ENCODE measurements at regions not wholly inside any gene's neighbourhood (a gene's known extent, or its start where the extent isn't known, plus 50 kb on each side); places are given as distances from the start of the nearest gene placed in this dataset.

GRCh38 chr1:59132295-59132694 lies 164.6 kb upstream of the FGGY start:
- Histone ChIP-seq H3K9me3 (no peaks in the 10 kb centered on the region), H3K4me1 (peaks cover 11% of the 10 kb centered on the region), H3K36me3 (replicated peaks) (no peaks in the 10 kb centered on the region), H3K4me3 (no peak overlapping the region), H3K27me3 (ENCODE audit: low read depth) (no peaks in the 10 kb centered on the region)
- in situ Hi-C loops (cut with MboI; ENCODE audit: low sequenced_read_pairs): no loop called here
- DNase-seq (ENCODE audit: low spot score in 2 of 2): no peak

- no peak for DNase-seq (ENCODE audit: low spot score in 2 of 2)
- in situ Hi-C loops (cut with MboI; ENCODE audit: low sequenced_read_pairs): no loop called here
- no peak overlapping the region for H3K4me3 ChIP-seq
- H3K9me3 ChIP-seq: no peaks in the 10 kb centered on the region
- peaks cover 3% of the 10 kb centered on the region for H3K4me1 ChIP-seq
- H3K36me3 ChIP-seq (replicated peaks): no peaks in the 10 kb centered on the region
- no peaks in the 10 kb centered on the region for H3K27me3 ChIP-seq (ENCODE audit: low read depth)
Measured at GRCh38 chr1:59133997-59134396, 162.9 kb upstream of the FGGY start.

- H3K9me3 ChIP-seq: no peaks in the 10 kb centered on the region
- H3K4me3 ChIP-seq: no peak overlapping the region
- no peak for DNase-seq (ENCODE audit: low spot score in 2 of 2)
- no peaks in the 10 kb centered on the region for H3K36me3 ChIP-seq (replicated peaks)
- no peaks in the 10 kb centered on the region for H3K4me1 ChIP-seq
- in situ Hi-C loops (cut with MboI; ENCODE audit: low sequenced_read_pairs): no loop called here
- H3K27me3 ChIP-seq (ENCODE audit: low read depth): no peaks in the 10 kb centered on the region
Measured at GRCh38 chr1:59135761-59136255, 161.1 kb upstream of the FGGY start.

GRCh38 chr1:59136541-59137275 lies 160.2 kb upstream of the FGGY start:
- H3K4me3 ChIP-seq: no peak overlapping the region
- no peaks in the 10 kb centered on the region for H3K36me3 ChIP-seq (replicated peaks)
- DNase-seq (ENCODE audit: low spot score in 2 of 2): no peak
- in situ Hi-C loops (cut with MboI; ENCODE audit: low sequenced_read_pairs): no loop called here
- H3K9me3 ChIP-seq: no peaks in the 10 kb centered on the region
- no peaks in the 10 kb centered on the region for H3K4me1 ChIP-seq
- H3K27me3 ChIP-seq (ENCODE audit: low read depth): no peaks in the 10 kb centered on the region

- Histone ChIP-seq H3K36me3 (replicated peaks) (no peaks in the 10 kb centered on the region), H3K9me3 (no peaks in the 10 kb centered on the region), H3K27me3 (ENCODE audit: low read depth) (no peaks in the 10 kb centered on the region), H3K4me1 (no peaks in the 10 kb centered on the region), H3K4me3 (no peak overlapping the region)
- in situ Hi-C loops (cut with MboI; ENCODE audit: low sequenced_read_pairs): no loop called here
- no peak for DNase-seq (ENCODE audit: low spot score in 2 of 2)
Measured at GRCh38 chr1:59137276-59137615, 159.6 kb upstream of the FGGY start.

- no peak overlapping the region for H3K4me3 ChIP-seq
- H3K27me3 ChIP-seq (ENCODE audit: low read depth): no peaks in the 10 kb centered on the region
- no peaks in the 10 kb centered on the region for H3K4me1 ChIP-seq
- H3K9me3 ChIP-seq: no peaks in the 10 kb centered on the region
- H3K36me3 ChIP-seq (replicated peaks): no peaks in the 10 kb centered on the region
- in situ Hi-C loops (cut with MboI; ENCODE audit: low sequenced_read_pairs): no loop called here
- DNase-seq (ENCODE audit: low spot score in 2 of 2): no peak
Measured at GRCh38 chr1:59137968-59138367, 158.9 kb upstream of the FGGY start.

- DNase-seq (ENCODE audit: low spot score in 2 of 2): no peak
- in situ Hi-C loops (cut with MboI; ENCODE audit: low sequenced_read_pairs): no loop called here
Measured at GRCh38 chr1:59138402-59138801, 158.5 kb upstream of the FGGY start.

GRCh38 chr1:59139396-59139795 lies 157.5 kb upstream of the FGGY start:
- no peaks in the 10 kb centered on the region for H3K36me3 ChIP-seq (replicated peaks)
- no peak for DNase-seq (ENCODE audit: low spot score in 2 of 2)
- H3K4me1 ChIP-seq: no peaks in the 10 kb centered on the region
- no peak overlapping the region for H3K4me3 ChIP-seq
- in situ Hi-C loops (cut with MboI; ENCODE audit: low sequenced_read_pairs): no loop called here
- H3K9me3 ChIP-seq: no peaks in the 10 kb centered on the region
- no peaks in the 10 kb centered on the region for H3K27me3 ChIP-seq (ENCODE audit: low read depth)

More at GRCh38 chr1:59138402-59138801, 158.5 kb upstream of the FGGY start:
- Histone ChIP-seq H3K9me3 (no peaks in the 10 kb centered on the region), H3K4me3 (no peak overlapping the region), H3K27me3 (ENCODE audit: low read depth) (no peaks in the 10 kb centered on the region), H3K4me1 (no peaks in the 10 kb centered on the region), H3K36me3 (replicated peaks) (no peaks in the 10 kb centered on the region)

GRCh38 chr1:59141267-59141863 lies 155.5 kb upstream of the FGGY start:
- Histone ChIP-seq H3K27me3 (ENCODE audit: low read depth) (no peaks in the 10 kb centered on the region), H3K4me3 (no peak overlapping the region), H3K9me3 (no peaks in the 10 kb centered on the region), H3K4me1 (no peaks in the 10 kb centered on the region; the same call in 1 of the 2 replicates), H3K36me3 (replicated peaks) (no peaks in the 10 kb centered on the region)
- in situ Hi-C loops (cut with MboI; ENCODE audit: low sequenced_read_pairs): no loop called here
- no peak for DNase-seq (ENCODE audit: low spot score in 2 of 2)

- DNase-seq (ENCODE audit: low spot score in 2 of 2): no peak
- no peak overlapping the region for H3K4me3 ChIP-seq
- H3K4me1 ChIP-seq: no peaks in the 10 kb centered on the region; the same call in 1 of the 2 replicates
- H3K9me3 ChIP-seq: no peaks in the 10 kb centered on the region
- no peaks in the 10 kb centered on the region for H3K27me3 ChIP-seq (ENCODE audit: low read depth)
- no peaks in the 10 kb centered on the region for H3K36me3 ChIP-seq (replicated peaks)
- in situ Hi-C loops (cut with MboI; ENCODE audit: low sequenced_read_pairs): no loop called here
Measured at GRCh38 chr1:59142311-59143132, 154.4 kb upstream of the FGGY start.

GRCh38 chr1:59143133-59143487 lies 153.8 kb upstream of the FGGY start:
- Histone ChIP-seq H3K27me3 (ENCODE audit: low read depth) (no peaks in the 10 kb centered on the region), H3K36me3 (replicated peaks) (no peaks in the 10 kb centered on the region), H3K4me1 (no peaks in the 10 kb centered on the region; the same call in 1 of the 2 replicates), H3K9me3 (no peaks in the 10 kb centered on the region), H3K4me3 (no peak overlapping the region)
- in situ Hi-C loops (cut with MboI; ENCODE audit: low sequenced_read_pairs): no loop called here
- no peak for DNase-seq (ENCODE audit: low spot score in 2 of 2)

GRCh38 chr1:59143811-59144210 lies 153.1 kb upstream of the FGGY start:
- Histone ChIP-seq H3K9me3 (no peaks in the 10 kb centered on the region), H3K36me3 (replicated peaks) (no peaks in the 10 kb centered on the region), H3K27me3 (ENCODE audit: low read depth) (no peaks in the 10 kb centered on the region), H3K4me3 (no peak overlapping the region), H3K4me1 (no peaks in the 10 kb centered on the region; the same call in 1 of the 2 replicates)
- in situ Hi-C loops (cut with MboI; ENCODE audit: low sequenced_read_pairs): no loop called here
- DNase-seq (ENCODE audit: low spot score in 2 of 2): no peak

- H3K36me3 ChIP-seq (replicated peaks): no peaks in the 10 kb centered on the region
- H3K4me1 ChIP-seq: no peaks in the 10 kb centered on the region; the same call in 1 of the 2 replicates
- H3K9me3 ChIP-seq: no peaks in the 10 kb centered on the region
- no peak for DNase-seq (ENCODE audit: low spot score in 2 of 2)
- H3K27me3 ChIP-seq (ENCODE audit: low read depth): no peaks in the 10 kb centered on the region
- H3K4me3 ChIP-seq: no peak overlapping the region
- in situ Hi-C loops (cut with MboI; ENCODE audit: low sequenced_read_pairs): no loop called here
Measured at GRCh38 chr1:59144959-59145358, 151.9 kb upstream of the FGGY start.

- no peaks in the 10 kb centered on the region for H3K27me3 ChIP-seq (ENCODE audit: low read depth)
- in situ Hi-C loops (cut with MboI; ENCODE audit: low sequenced_read_pairs): no loop called here
- no peaks in the 10 kb centered on the region for H3K36me3 ChIP-seq (replicated peaks)
- no peaks in the 10 kb centered on the region for H3K9me3 ChIP-seq
- DNase-seq (ENCODE audit: low spot score in 2 of 2): no peak
- H3K4me1 ChIP-seq: no peaks in the 10 kb centered on the region; the same call in 1 of the 2 replicates
- no peak overlapping the region for H3K4me3 ChIP-seq
Measured at GRCh38 chr1:59146056-59146455, 150.8 kb upstream of the FGGY start.
